Neural cell (in vitro differentiated cells): ENCODE measurements at regions not wholly inside any gene's neighbourhood (a gene's known extent, or its start where the extent isn't known, plus 50 kb on each side); places are given as distances from the start of the nearest gene placed in this dataset.

Experiments
- EP300 ChIP-seq: fragments of 450-650 bp; conservative IDR thresholded peaks from 2 replicates; pipeline ENCODE4 v1.6.1; 2014; ENCODE audit warnings: antibody characterized with exemption, mild to moderate bottlenecking, moderate library complexity; ENCODE audit not compliant: poor library complexity, severe bottlenecking
- EZH2 ChIP-seq: fragments of 200-600, 300-800 bp; shearing (Covaris generic), sonication (generic); IDR thresholded peaks from 2 replicates; pipeline ENCODE4 v1.6.1; 2014; ENCODE audit warnings: antibody characterized with exemption, low read length, borderline replicate concordance, mild to moderate bottlenecking; ENCODE audit not compliant: insufficient read depth, poor library complexity, severe bottlenecking
- MXI1 ChIP-seq: fragments of 450-650 bp; conservative IDR thresholded peaks from 2 replicates; pipeline ENCODE4 v1.6.1; 2014; ENCODE audit warnings: antibody characterized with exemption, mild to moderate bottlenecking; ENCODE audit not compliant: poor library complexity, severe bottlenecking
- POLR2AphosphoS5 ChIP-seq: IDR thresholded peaks from 2 replicates; pipeline ENCODE4 v1.6.1; 2012
- RAD21 ChIP-seq: fragments of 450-650 bp; conservative IDR thresholded peaks from 2 replicates; pipeline ENCODE4 v1.6.1; 2014; ENCODE audit warnings: antibody characterized with exemption, mild to moderate bottlenecking, moderate library complexity
- TAF1 ChIP-seq: IDR thresholded peaks from 2 replicates; pipeline ENCODE4 v1.6.1; 2012; ENCODE audit warnings: low read depth
- TF ChIP-seq, protein P1 (sequence below): fragments of 450-650 bp; IDR thresholded peaks from 2 replicates; pipeline ENCODE4 v1.5.1; 2014; ENCODE audit warnings: antibody characterized with exemption, mild to moderate bottlenecking, moderate library complexity; ENCODE audit not compliant: poor library complexity, severe bottlenecking
- TF ChIP-seq, protein P2 (sequence below): IDR thresholded peaks from 2 replicates; pipeline ENCODE4 v1.6.1; 2012; ENCODE audit warnings: borderline replicate concordance

DNA sequence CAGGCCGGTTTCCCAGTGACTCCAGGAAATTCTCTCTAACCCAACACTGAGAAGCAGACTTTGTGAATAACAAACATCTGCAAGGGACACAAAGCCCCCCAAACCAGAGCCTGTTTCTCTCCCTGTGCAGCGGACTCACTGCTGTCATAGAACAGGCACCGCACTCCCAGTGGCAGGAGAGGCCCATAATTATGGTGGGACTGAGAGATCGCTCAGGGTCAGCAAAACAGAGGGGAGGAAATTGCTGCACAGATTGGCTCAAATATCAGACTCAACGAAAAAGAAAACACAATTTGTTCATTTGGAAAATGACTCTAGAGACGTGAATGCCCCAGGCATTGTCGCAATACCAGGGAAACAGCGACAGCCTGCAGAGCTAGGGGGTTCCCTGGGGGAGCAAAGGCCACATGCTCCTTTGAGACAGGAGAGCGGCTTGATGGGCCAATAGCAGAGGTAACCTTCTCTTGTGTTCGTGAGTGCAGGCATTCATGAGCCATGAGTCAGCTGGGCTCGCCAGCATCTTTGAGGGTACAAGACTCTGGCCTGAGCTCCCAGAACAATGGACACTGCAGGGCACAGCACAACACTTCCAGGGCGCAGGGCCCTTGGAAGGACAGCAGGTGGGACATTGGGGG, 143.3 kb upstream of the KLHL29 start:
- TF ChIP-seq, protein P1, sequence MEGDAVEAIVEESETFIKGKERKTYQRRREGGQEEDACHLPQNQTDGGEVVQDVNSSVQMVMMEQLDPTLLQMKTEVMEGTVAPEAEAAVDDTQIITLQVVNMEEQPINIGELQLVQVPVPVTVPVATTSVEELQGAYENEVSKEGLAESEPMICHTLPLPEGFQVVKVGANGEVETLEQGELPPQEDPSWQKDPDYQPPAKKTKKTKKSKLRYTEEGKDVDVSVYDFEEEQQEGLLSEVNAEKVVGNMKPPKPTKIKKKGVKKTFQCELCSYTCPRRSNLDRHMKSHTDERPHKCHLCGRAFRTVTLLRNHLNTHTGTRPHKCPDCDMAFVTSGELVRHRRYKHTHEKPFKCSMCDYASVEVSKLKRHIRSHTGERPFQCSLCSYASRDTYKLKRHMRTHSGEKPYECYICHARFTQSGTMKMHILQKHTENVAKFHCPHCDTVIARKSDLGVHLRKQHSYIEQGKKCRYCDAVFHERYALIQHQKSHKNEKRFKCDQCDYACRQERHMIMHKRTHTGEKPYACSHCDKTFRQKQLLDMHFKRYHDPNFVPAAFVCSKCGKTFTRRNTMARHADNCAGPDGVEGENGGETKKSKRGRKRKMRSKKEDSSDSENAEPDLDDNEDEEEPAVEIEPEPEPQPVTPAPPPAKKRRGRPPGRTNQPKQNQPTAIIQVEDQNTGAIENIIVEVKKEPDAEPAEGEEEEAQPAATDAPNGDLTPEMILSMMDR = no peak
- TF ChIP-seq POLR2AphosphoS5 = no peak
- no peak for TF ChIP-seq EP300
- TF ChIP-seq TAF1 = no peak
- TF ChIP-seq, protein P2, sequence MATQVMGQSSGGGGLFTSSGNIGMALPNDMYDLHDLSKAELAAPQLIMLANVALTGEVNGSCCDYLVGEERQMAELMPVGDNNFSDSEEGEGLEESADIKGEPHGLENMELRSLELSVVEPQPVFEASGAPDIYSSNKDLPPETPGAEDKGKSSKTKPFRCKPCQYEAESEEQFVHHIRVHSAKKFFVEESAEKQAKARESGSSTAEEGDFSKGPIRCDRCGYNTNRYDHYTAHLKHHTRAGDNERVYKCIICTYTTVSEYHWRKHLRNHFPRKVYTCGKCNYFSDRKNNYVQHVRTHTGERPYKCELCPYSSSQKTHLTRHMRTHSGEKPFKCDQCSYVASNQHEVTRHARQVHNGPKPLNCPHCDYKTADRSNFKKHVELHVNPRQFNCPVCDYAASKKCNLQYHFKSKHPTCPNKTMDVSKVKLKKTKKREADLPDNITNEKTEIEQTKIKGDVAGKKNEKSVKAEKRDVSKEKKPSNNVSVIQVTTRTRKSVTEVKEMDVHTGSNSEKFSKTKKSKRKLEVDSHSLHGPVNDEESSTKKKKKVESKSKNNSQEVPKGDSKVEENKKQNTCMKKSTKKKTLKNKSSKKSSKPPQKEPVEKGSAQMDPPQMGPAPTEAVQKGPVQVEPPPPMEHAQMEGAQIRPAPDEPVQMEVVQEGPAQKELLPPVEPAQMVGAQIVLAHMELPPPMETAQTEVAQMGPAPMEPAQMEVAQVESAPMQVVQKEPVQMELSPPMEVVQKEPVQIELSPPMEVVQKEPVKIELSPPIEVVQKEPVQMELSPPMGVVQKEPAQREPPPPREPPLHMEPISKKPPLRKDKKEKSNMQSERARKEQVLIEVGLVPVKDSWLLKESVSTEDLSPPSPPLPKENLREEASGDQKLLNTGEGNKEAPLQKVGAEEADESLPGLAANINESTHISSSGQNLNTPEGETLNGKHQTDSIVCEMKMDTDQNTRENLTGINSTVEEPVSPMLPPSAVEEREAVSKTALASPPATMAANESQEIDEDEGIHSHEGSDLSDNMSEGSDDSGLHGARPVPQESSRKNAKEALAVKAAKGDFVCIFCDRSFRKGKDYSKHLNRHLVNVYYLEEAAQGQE = no peak
- TF ChIP-seq MXI1 = no peak
- no peak for TF ChIP-seq EZH2
- TF ChIP-seq RAD21 = no peak
